ENCODE measurements at regions not wholly inside any gene's neighbourhood (a gene's known extent, or its start where the extent isn't known, plus 50 kb on each side); places are given as distances from the start of the nearest gene placed in this dataset.

GRCh38 chr15:39499681-39500080, 81.2 kb upstream of the THBS1 start:
- TF ChIP-seq CTCF (IDR thresholded peaks at IDR 0.05 in 4 of 5, conservative IDR thresholded peaks at IDR 0.05 in 1 of 5) (no peak), POLR2A (IDR thresholded peaks at IDR 0.05) (no peak)
